GM12892 (cell line): ENCODE measurements at regions not wholly inside any gene's neighbourhood (a gene's known extent, or its start where the extent isn't known, plus 50 kb on each side); places are given as distances from the start of the nearest gene placed in this dataset.

Source experiments
- DNase-seq: peaks from one replicate; pipeline ENCODE4 v3.0.0; 2011; ENCODE audit not compliant: insufficient read length
- FAIRE-seq: peaks from 2 replicates; lab custom pipeline; 2011; peaks lifted over from hg19 to GRCh38; lab: Jason Lieb, UNC
- POLR2A ChIP-seq: IDR thresholded peaks from 2 replicates; pipeline ENCODE4 v1.6.1; 2011; ENCODE audit warnings: low read depth, low read length, control low read depth
- POLR2AphosphoS5 ChIP-seq: IDR thresholded peaks from 2 replicates; pipeline ENCODE4 v1.6.1; 2011; ENCODE audit warnings: low read depth, low read length, control low read depth
- TAF1 ChIP-seq: IDR thresholded peaks from 2 replicates; pipeline ENCODE4 v1.6.1; 2011; ENCODE audit warnings: low read depth, mild to moderate bottlenecking, control low read depth, low read length, borderline replicate concordance

GRCh38 chr6:19502301-19502700, 334.9 kb upstream of the ID4 start:
- DNase-seq (no peak), FAIRE-seq (no peak)
- TF ChIP-seq POLR2AphosphoS5 (no peak), POLR2A (no peak), TAF1 (no peak)

GRCh38 chr6:19515939-19516338, 321.2 kb upstream of the ID4 start:
- FAIRE-seq, result no peak
- TF ChIP-seq POLR2A (no peak), POLR2AphosphoS5 (no peak), TAF1 (no peak)

GRCh38 chr6:19519941-19520340, 317.2 kb upstream of the ID4 start:
- no peak for FAIRE-seq
- TF ChIP-seq POLR2A (no peak), POLR2AphosphoS5 (no peak), TAF1 (no peak)
- no peak for DNase-seq

More at GRCh38 chr6:19515939-19516338, 321.2 kb upstream of the ID4 start:
- DNase-seq, result no peak

GRCh38 chr6:19524366-19525186, 312.6 kb upstream of the ID4 start:
- no peak for TF ChIP-seq TAF1
- FAIRE-seq (no peak), DNase-seq (no peak)

- no peak for FAIRE-seq
- DNase-seq, result no peak
- no peak for TF ChIP-seq POLR2AphosphoS5
- no peak for TF ChIP-seq POLR2A
- no peak for TF ChIP-seq TAF1
Measured at GRCh38 chr6:19525673-19526072, 311.5 kb upstream of the ID4 start.

- TF ChIP-seq POLR2A, result no peak
- TF ChIP-seq TAF1, result no peak
- no peak for TF ChIP-seq POLR2AphosphoS5
- FAIRE-seq, result no peak
Measured at GRCh38 chr6:19530188-19530587, 307.0 kb upstream of the ID4 start.

GRCh38 chr6:19535351-19535750, 301.8 kb upstream of the ID4 start:
- TF ChIP-seq TAF1, result no peak
- no peak for TF ChIP-seq POLR2AphosphoS5
- no peak for TF ChIP-seq POLR2A
- FAIRE-seq (no peak), DNase-seq (no peak)

More at GRCh38 chr6:19530188-19530587, 307.0 kb upstream of the ID4 start:
- DNase-seq, result no peak

GRCh38 chr6:19536838-19537237, 300.3 kb upstream of the ID4 start:
- no peak for DNase-seq
- TF ChIP-seq POLR2A (no peak), POLR2AphosphoS5 (no peak), TAF1 (no peak)
- no peak for FAIRE-seq

GRCh38 chr6:19538096-19538495, 299.1 kb upstream of the ID4 start:
- DNase-seq (no peak), FAIRE-seq (no peak)
- no peak for TF ChIP-seq POLR2AphosphoS5
- no peak for TF ChIP-seq POLR2A
- TF ChIP-seq TAF1, result no peak

- FAIRE-seq, result no peak
- TF ChIP-seq POLR2AphosphoS5 (no peak), POLR2A (no peak), TAF1 (no peak)
- no peak for DNase-seq
Measured at GRCh38 chr6:19547507-19547906, 289.7 kb upstream of the ID4 start.

- no peak for FAIRE-seq
- TF ChIP-seq POLR2A (no peak), POLR2AphosphoS5 (no peak), TAF1 (no peak)
Measured at GRCh38 chr6:19549109-19549508, 288.1 kb upstream of the ID4 start.

GRCh38 chr6:19550380-19550779, 286.8 kb upstream of the ID4 start:
- TF ChIP-seq POLR2AphosphoS5 (no peak), TAF1 (no peak), POLR2A (no peak)
- FAIRE-seq (no peak), DNase-seq (no peak)

More at GRCh38 chr6:19549109-19549508, 288.1 kb upstream of the ID4 start:
- no peak for DNase-seq

- DNase-seq (no peak), FAIRE-seq (no peak)
- no peak for TF ChIP-seq POLR2A
- TF ChIP-seq POLR2AphosphoS5, result no peak
- TF ChIP-seq TAF1, result no peak
Measured at GRCh38 chr6:19551611-19552010, 285.6 kb upstream of the ID4 start.
